ENCODE measurements at regions not wholly inside any gene's neighbourhood (a gene's known extent, or its start where the extent isn't known, plus 50 kb on each side); places are given as distances from the start of the nearest gene placed in this dataset.

- CTCF ChIA-PET (ENCODE audit: unreplicated experiment), result no interaction called here
- no peak for TF ChIP-seq CTCF (conservative IDR thresholded peaks at IDR 0.05; ENCODE audit: low read length)
- TF ChIP-seq EZH2phosphoT487 (IDR thresholded peaks at IDR 0.05; ENCODE audit: borderline replicate concordance, low read depth, low read length), result no peak
- no TSS peak for BruUV-seq (replicated peaks)
Measured at GRCh38 chr4:96366632-96367031, 526.7 kb downstream of the PDHA2 start.

GRCh38 chr4:96375367-96375766 is 535.5 kb downstream of the PDHA2 start:
- Histone ChIP-seq H3K4me3 (ENCODE audit: low read depth, low read length, poor library complexity, severe bottlenecking) (no peak overlapping the region), H3K36me3 (ENCODE audit: insufficient read depth, low read length) (no peaks in the 10 kb centered on the region), H3K4me2 (ENCODE audit: low read length) (no peak overlapping the region), H2AFZ (ENCODE audit: low read length) (no peak overlapping the region), H3K9me2 (ENCODE audit: insufficient read depth, low read length) (no peaks in the 10 kb centered on the region), H3K4me1 (ENCODE audit: insufficient read depth, low read length, poor library complexity, severe bottlenecking) (no peaks in the 10 kb centered on the region), H3K27ac (ENCODE audit: low read depth, low read length, poor library complexity, severe bottlenecking) (no peak overlapping the region), H3K79me2 (ENCODE audit: insufficient read depth, low read depth, low read length) (no peaks in the 10 kb centered on the region), H3K9me3 (ENCODE audit: low read length) (no peaks in the 10 kb centered on the region), H4K20me1 (ENCODE audit: insufficient read depth, low read length) (no peaks in the 10 kb centered on the region)
- no peak for DNase-seq (ENCODE audit: low spot score)
- CTCF ChIA-PET (ENCODE audit: unreplicated experiment), result no interaction called here
- BruUV-seq (replicated peaks), result no TSS peak
- TF ChIP-seq CTCF (conservative IDR thresholded peaks at IDR 0.05; ENCODE audit: low read length), result no peak
- TF ChIP-seq EZH2phosphoT487 (IDR thresholded peaks at IDR 0.05; ENCODE audit: borderline replicate concordance, low read depth, low read length), result no peak
- POLR2A ChIA-PET, result no interaction called here
- intact Hi-C loops (cut with micrococcal nuclease; ENCODE audit: unreplicated experiment), result no loop called here

More at GRCh38 chr4:96366632-96367031, 526.7 kb downstream of the PDHA2 start:
- intact Hi-C loops (cut with micrococcal nuclease; ENCODE audit: unreplicated experiment), result no loop called here
- POLR2A ChIA-PET, result interaction anchor here (0.6 to 1.4 kb wide), 2 partner anchors 16 to 18 kb away, joined by 3 to 7 read pairs; no protein-coding TSS in a partner anchor
- Histone ChIP-seq H2AFZ (ENCODE audit: low read length) (no peak overlapping the region), H3K36me3 (ENCODE audit: insufficient read depth, low read length) (no peaks in the 10 kb centered on the region), H3K9me2 (ENCODE audit: insufficient read depth, low read length) (no peaks in the 10 kb centered on the region), H3K9me3 (ENCODE audit: low read length) (no peaks in the 10 kb centered on the region), H3K4me3 (ENCODE audit: low read depth, low read length, poor library complexity, severe bottlenecking) (no peak overlapping the region), H3K27ac (ENCODE audit: low read depth, low read length, poor library complexity, severe bottlenecking) (no peak overlapping the region), H3K4me1 (ENCODE audit: insufficient read depth, low read length, poor library complexity, severe bottlenecking) (no peaks in the 10 kb centered on the region), H4K20me1 (ENCODE audit: insufficient read depth, low read length) (no peaks in the 10 kb centered on the region), H3K4me2 (ENCODE audit: low read length) (no peak overlapping the region), H3K79me2 (ENCODE audit: insufficient read depth, low read depth, low read length) (no peaks in the 10 kb centered on the region)
- no peak for DNase-seq (ENCODE audit: low spot score)

- Histone ChIP-seq H3K27ac (ENCODE audit: low read depth, low read length, poor library complexity, severe bottlenecking) (no peak overlapping the region), H3K9me3 (ENCODE audit: low read length) (no peaks in the 10 kb centered on the region), H3K4me3 (ENCODE audit: low read depth, low read length, poor library complexity, severe bottlenecking) (no peak overlapping the region), H3K4me2 (ENCODE audit: low read length) (no peak overlapping the region), H4K20me1 (ENCODE audit: insufficient read depth, low read length) (no peaks in the 10 kb centered on the region), H3K9me2 (ENCODE audit: insufficient read depth, low read length) (no peaks in the 10 kb centered on the region), H3K4me1 (ENCODE audit: insufficient read depth, low read length, poor library complexity, severe bottlenecking) (no peaks in the 10 kb centered on the region), H3K79me2 (ENCODE audit: insufficient read depth, low read depth, low read length) (no peaks in the 10 kb centered on the region), H2AFZ (ENCODE audit: low read length) (no peak overlapping the region), H3K36me3 (ENCODE audit: insufficient read depth, low read length) (no peaks in the 10 kb centered on the region)
- ChIA-PET CTCF (ENCODE audit: unreplicated experiment) (no interaction called here), POLR2A (no interaction called here)
- TF ChIP-seq EZH2phosphoT487 (IDR thresholded peaks at IDR 0.05; ENCODE audit: borderline replicate concordance, low read depth, low read length), result no peak
- no peak for TF ChIP-seq CTCF (conservative IDR thresholded peaks at IDR 0.05; ENCODE audit: low read length)
- intact Hi-C loops (cut with micrococcal nuclease; ENCODE audit: unreplicated experiment), result no loop called here
- no TSS peak for BruUV-seq (replicated peaks)
- no peak for DNase-seq (ENCODE audit: low spot score)
Measured at GRCh38 chr4:96379524-96379923, 539.6 kb downstream of the PDHA2 start.

Measured in OCI-LY7 (cell line).